Parathyroid adenoma (tissue), 2 donors: ENCODE measurements at regions not wholly inside any gene's neighbourhood (a gene's known extent, or its start where the extent isn't known, plus 50 kb on each side); places are given as distances from the start of the nearest gene placed in this dataset.

Experiments used
- H2AFZ ChIP-seq: fragments of 300-600 bp; sonication (generic); one replicate; pipeline ENCODE4 v1.7.0; 2017; ENCODE audit warnings: antibody characterized with exemption, mild to moderate bottlenecking
- H3K27ac ChIP-seq: fragments of 300-600 bp; sonication (generic); one replicate; pipeline ENCODE4 v1.7.0; 2017
- H3K27me3 ChIP-seq: fragments of 300-600 bp; sonication (generic); one replicate; pipeline ENCODE4 v1.7.0; 2017; ENCODE audit warnings: low read length; ENCODE audit not compliant: control insufficient read depth, insufficient read depth
- H3K36me3 ChIP-seq: fragments of 300-600 bp; sonication (generic); one replicate; pipeline ENCODE4 v1.7.0; 2017; ENCODE audit warnings: low read length; ENCODE audit not compliant: control insufficient read depth, insufficient read depth
- H3K4me1 ChIP-seq: fragments of 300-600 bp; sonication (generic); one replicate; pipeline ENCODE4 v1.7.0; 2017; ENCODE audit warnings: control low read depth
- H3K4me2 ChIP-seq: fragments of 300-600 bp; sonication (generic); one replicate; pipeline ENCODE4 v1.7.0; 2017; ENCODE audit warnings: low read length
- H3K4me3 ChIP-seq: fragments of 300-600 bp; sonication (generic); one replicate; pipeline ENCODE4 v1.7.0; 2017; ENCODE audit warnings: low read depth, low read length
- H3K79me2 ChIP-seq: fragments of 300-600 bp; sonication (generic); one replicate; pipeline ENCODE4 v1.7.0; 2017; ENCODE audit warnings: control low read depth
- H3K9ac ChIP-seq: fragments of 300-600 bp; sonication (generic); one replicate; pipeline ENCODE4 v1.7.0; 2017; ENCODE audit warnings: mild to moderate bottlenecking
- H3K9me3 ChIP-seq: fragments of 300-600 bp; sonication (generic); one replicate; pipeline ENCODE4 v1.7.0; 2017; ENCODE audit warnings: low read length; ENCODE audit not compliant: control insufficient read depth
- CTCF ChIP-seq: fragments of 300-600 bp; sonication (generic); IDR thresholded peaks from one replicate; pipeline ENCODE4 v1.7.0; 2017; ENCODE audit warnings: antibody characterized with exemption, mild to moderate bottlenecking
- donor health status: primary hyperparathyroidism.

DNA sequence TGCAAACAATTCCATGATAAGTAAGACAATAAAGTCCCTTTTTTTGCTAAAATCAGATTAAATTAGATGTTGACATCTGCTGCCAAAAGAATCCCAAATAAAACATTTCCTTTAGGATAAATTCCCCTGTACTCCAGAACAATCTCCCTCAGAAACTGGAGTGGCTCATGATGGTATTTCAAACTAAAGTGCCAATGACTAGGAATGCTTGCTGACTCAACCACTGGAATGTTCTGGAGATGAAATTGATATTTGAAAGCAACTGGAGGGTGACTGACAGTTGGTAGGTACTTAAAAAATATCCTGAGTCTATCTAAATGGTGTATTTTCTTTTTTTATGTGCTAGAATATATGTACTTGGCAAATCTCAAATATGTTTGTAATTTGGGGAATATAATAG, 350.1 kb upstream of the TSHZ2 start:
- no peak overlapping the region for H3K27ac ChIP-seq
- no peak overlapping the region for H3K9ac ChIP-seq
- H3K36me3 ChIP-seq, result no peaks in the 10 kb centered on the region
- no peak overlapping the region for H2AFZ ChIP-seq
- no peaks in the 10 kb centered on the region for H3K9me3 ChIP-seq
- H3K27me3 ChIP-seq, result no peaks in the 10 kb centered on the region
- no peak overlapping the region for H3K4me3 ChIP-seq
- no peaks in the 10 kb centered on the region for H3K79me2 ChIP-seq
- H3K4me2 ChIP-seq, result no peak overlapping the region
- no peaks in the 10 kb centered on the region for H3K4me1 ChIP-seq
- TF ChIP-seq CTCF, result no peak

GRCh38 chr20:52621401-52621800, 350.8 kb upstream of the TSHZ2 start:
- Histone ChIP-seq H3K9me3 (no peaks in the 10 kb centered on the region), H2AFZ (no peak overlapping the region), H3K4me1 (no peaks in the 10 kb centered on the region), H3K36me3 (no peaks in the 10 kb centered on the region), H3K9ac (no peak overlapping the region), H3K27ac (no peak overlapping the region), H3K4me2 (no peak overlapping the region), H3K27me3 (no peaks in the 10 kb centered on the region), H3K79me2 (no peaks in the 10 kb centered on the region), H3K4me3 (no peak overlapping the region)
- TF ChIP-seq CTCF, result no peak

- Histone ChIP-seq H3K79me2 (no peaks in the 10 kb centered on the region), H2AFZ (no peak overlapping the region), H3K9me3 (no peaks in the 10 kb centered on the region), H3K36me3 (no peaks in the 10 kb centered on the region), H3K27me3 (no peaks in the 10 kb centered on the region), H3K4me3 (no peak overlapping the region), H3K9ac (no peak overlapping the region), H3K27ac (no peak overlapping the region), H3K4me2 (no peak overlapping the region), H3K4me1 (no peaks in the 10 kb centered on the region)
- no peak for TF ChIP-seq CTCF
These were observed 352.5 kb upstream of the TSHZ2 start for GRCh38 chr20:52619671-52620070.

DNA sequence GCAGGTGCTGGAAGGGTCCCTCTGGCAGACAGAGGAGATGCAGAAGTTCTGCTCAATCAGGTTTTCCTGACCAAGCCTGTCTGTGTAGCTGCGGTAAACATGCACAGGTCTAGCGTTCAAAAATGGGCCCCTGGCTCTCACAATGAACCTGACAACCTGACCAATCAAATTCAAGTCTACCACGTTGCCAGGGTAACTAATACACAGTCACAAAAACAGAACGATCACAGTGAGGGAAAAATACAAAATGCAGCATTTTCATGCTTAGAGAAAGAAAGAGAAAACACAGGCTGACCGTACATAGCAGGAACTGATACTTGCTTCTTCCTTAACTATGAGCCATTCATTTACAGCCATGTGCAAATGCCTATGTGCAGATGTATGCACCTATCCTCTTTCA, 353.1 kb upstream of the TSHZ2 start:
- H3K36me3 ChIP-seq, result no peaks in the 10 kb centered on the region
- no peak overlapping the region for H2AFZ ChIP-seq
- no peak overlapping the region for H3K9ac ChIP-seq
- H3K79me2 ChIP-seq, result no peaks in the 10 kb centered on the region
- H3K4me2 ChIP-seq, result no peak overlapping the region
- no peak for TF ChIP-seq CTCF
- no peak overlapping the region for H3K27ac ChIP-seq
- no peaks in the 10 kb centered on the region for H3K4me1 ChIP-seq
- no peaks in the 10 kb centered on the region for H3K27me3 ChIP-seq
- no peak overlapping the region for H3K4me3 ChIP-seq
- no peaks in the 10 kb centered on the region for H3K9me3 ChIP-seq

- Histone ChIP-seq H3K27me3 (no peaks in the 10 kb centered on the region), H3K9me3 (no peaks in the 10 kb centered on the region), H3K4me1 (no peaks in the 10 kb centered on the region), H3K4me3 (no peak overlapping the region), H3K9ac (no peak overlapping the region), H3K27ac (no peak overlapping the region), H2AFZ (no peak overlapping the region), H3K36me3 (no peaks in the 10 kb centered on the region), H3K79me2 (no peaks in the 10 kb centered on the region), H3K4me2 (no peak overlapping the region)
- TF ChIP-seq CTCF, result no peak
These were observed 355.5 kb upstream of the TSHZ2 start for GRCh38 chr20:52616629-52617028.
